Activated B cell treated with CpG ODN at 0.5 μM for 24 hours (primary cell): ENCODE measurements at regions not wholly inside any gene's neighbourhood (a gene's known extent, or its start where the extent isn't known, plus 50 kb on each side); places are given as distances from the start of the nearest gene placed in this dataset.

Source experiments
- ATAC-seq: fragments of 200-7000 bp; cut with Tn5 transposase; one replicate; pipeline ENCODE4 v1.10.0; 2021; ENCODE audit warnings: low read depth, mild to moderate bottlenecking, moderate library complexity
- CTCF ChIA-PET: fragments of 350-600 bp; sonication (Branson Sonifier 250); formaldehyde crosslinking; loops from one replicate; lab custom pipeline; 2021; ENCODE audit warnings: antibody characterized with exemption; lab: Charles Lee
- POLR2A ChIA-PET: fragments of 350-600 bp; sonication (Branson Sonifier 250); formaldehyde crosslinking; loops from one replicate; lab custom pipeline; 2021; ENCODE audit warnings: antibody characterized with exemption; lab: Charles Lee
- DNase-seq: peaks from one replicate; pipeline ENCODE4 v3.0.0; 2022
- H3K27ac Mint-ChIP-seq: one replicate; pipeline ENCODE4 v1.8.0; 2020; ENCODE audit warnings: mixed read lengths
- H3K27me3 Mint-ChIP-seq: one replicate; pipeline ENCODE4 v1.8.0; 2021; ENCODE audit warnings: mixed read lengths
- H3K36me3 Mint-ChIP-seq: one replicate; pipeline ENCODE4 v1.8.0; 2021; ENCODE audit warnings: low read depth, mixed read lengths
- H3K4me1 Mint-ChIP-seq: one replicate; pipeline ENCODE4 v1.8.0; 2021; ENCODE audit warnings: mixed read lengths
- H3K4me3 Mint-ChIP-seq: one replicate; pipeline ENCODE4 v1.8.0; 2020; ENCODE audit warnings: mild to moderate bottlenecking, mixed read lengths
- H3K9me3 Mint-ChIP-seq: one replicate; pipeline ENCODE4 v1.8.0; 2020; ENCODE audit warnings: mixed read lengths
- intact Hi-C: fragments of 100-400 bp; cut with micrococcal nuclease; formaldehyde crosslinking; loops from one replicate; pipeline ENCODE4 v1.15.1; 2024
- TF ChIP-seq, protein P1 (sequence below): fragments of 200-600 bp; IDR thresholded peaks from one replicate; pipeline ENCODE4 v1.8.0; 2022; ENCODE audit warnings: antibody characterized with exemption, mild to moderate bottlenecking

DNA sequence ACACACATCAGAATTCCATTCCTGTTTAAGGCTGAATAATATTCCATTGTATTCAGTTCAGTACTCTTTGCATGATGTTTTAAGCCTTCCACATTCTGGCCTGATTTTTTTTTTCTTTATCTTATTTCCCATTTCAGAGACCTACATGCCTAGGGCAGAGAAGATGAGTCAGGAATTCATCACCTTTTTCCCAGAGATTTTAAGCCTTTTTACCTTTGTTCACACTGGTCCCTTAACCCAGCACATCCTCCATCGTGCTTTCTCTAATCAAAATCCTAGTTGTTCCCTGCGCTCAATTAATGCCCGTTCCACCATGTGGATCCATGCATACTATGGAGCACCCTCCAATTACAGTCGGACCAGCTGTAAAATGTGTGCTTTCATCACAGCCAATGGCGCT is 245.1 kb downstream of the DHX15 start:
- Mint-ChIP-seq H3K27ac (no peak overlapping the region), H3K4me1 (no peaks in the 10 kb centered on the region), H3K9me3 (peaks cover 2% of the 10 kb centered on the region), H3K4me3 (no peak overlapping the region), H3K27me3 (no peaks in the 10 kb centered on the region), H3K36me3 (no peaks in the 10 kb centered on the region)
- intact Hi-C loops: no loop called here
- DNase-seq: no peak
- CTCF ChIA-PET: no interaction called here
- ATAC-seq: no peak
- POLR2A ChIA-PET: no interaction called here
- TF ChIP-seq, protein P1, sequence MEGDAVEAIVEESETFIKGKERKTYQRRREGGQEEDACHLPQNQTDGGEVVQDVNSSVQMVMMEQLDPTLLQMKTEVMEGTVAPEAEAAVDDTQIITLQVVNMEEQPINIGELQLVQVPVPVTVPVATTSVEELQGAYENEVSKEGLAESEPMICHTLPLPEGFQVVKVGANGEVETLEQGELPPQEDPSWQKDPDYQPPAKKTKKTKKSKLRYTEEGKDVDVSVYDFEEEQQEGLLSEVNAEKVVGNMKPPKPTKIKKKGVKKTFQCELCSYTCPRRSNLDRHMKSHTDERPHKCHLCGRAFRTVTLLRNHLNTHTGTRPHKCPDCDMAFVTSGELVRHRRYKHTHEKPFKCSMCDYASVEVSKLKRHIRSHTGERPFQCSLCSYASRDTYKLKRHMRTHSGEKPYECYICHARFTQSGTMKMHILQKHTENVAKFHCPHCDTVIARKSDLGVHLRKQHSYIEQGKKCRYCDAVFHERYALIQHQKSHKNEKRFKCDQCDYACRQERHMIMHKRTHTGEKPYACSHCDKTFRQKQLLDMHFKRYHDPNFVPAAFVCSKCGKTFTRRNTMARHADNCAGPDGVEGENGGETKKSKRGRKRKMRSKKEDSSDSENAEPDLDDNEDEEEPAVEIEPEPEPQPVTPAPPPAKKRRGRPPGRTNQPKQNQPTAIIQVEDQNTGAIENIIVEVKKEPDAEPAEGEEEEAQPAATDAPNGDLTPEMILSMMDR: no peak

DNA sequence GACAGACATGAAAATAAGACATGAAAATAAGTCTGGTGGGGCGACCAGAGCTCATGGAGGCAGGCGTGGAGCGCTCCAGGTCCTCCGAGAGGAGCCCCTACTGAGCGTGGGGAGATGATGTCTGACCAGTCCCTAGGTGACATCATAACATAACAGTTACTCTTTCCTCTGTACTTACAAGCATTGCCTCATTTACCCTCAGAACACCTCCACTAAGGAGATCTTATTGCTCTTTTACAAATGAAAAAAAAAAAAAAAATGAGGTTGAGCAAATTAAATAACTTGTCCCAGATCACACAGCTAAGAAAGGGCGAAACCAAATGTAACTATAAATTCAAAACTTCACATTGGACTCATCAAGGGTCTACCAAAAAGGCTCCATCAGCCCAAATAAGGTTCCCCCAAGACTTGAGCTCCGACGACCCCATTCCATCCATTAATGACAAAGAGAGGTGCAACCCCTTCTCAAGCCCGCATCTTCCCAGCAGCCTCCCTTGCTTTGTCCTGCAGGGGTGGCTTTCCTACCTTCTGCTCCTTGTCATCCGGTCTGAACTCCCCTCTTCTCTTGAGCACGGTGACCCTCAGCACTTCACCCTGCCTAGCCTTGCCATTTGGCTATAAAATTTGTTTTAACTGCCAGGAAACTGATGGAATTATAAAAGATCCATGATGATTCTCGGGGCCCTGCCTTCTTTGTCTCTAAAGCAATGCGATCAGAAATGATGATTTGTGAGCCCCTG is 246.7 kb downstream of the DHX15 start:
- CTCF ChIA-PET: no interaction called here

DNA sequence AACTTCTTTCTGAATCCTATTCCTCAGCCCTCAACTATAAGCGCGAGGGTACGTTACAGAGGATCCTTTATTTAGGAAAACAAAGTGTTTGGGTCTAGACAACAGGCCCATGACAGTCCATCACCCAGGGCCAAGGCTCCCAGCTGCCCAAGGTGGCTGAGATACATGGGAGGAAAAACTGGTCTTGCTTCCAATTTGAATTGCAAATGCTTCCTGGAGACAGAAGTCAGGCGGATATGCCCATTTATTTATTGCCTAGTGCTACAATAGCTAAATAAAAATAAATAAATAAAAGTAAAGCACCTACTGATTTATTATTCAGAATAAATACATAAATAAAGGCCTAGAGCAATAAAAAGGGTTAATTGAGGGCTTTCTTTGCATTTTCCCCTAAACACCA is 248.7 kb downstream of the DHX15 start:
- no peaks in the 10 kb centered on the region for H3K4me1 Mint-ChIP-seq
- ChIA-PET POLR2A (no interaction called here), CTCF (no interaction called here)
- DNase-seq (no peak), ATAC-seq (no peak)
- no peaks in the 10 kb centered on the region for H3K27me3 Mint-ChIP-seq
- intact Hi-C loops: no loop called here
- H3K27ac Mint-ChIP-seq: no peak overlapping the region
- no peak overlapping the region for H3K4me3 Mint-ChIP-seq
- H3K36me3 Mint-ChIP-seq: no peaks in the 10 kb centered on the region
- peaks cover 2% of the 10 kb centered on the region for H3K9me3 Mint-ChIP-seq
- TF ChIP-seq, protein P1: no peak

More for the DNA sequence above, 246.7 kb downstream of the DHX15 start:
- DNase-seq (no peak), ATAC-seq (no peak)
- Mint-ChIP-seq H3K27ac (no peak overlapping the region), H3K27me3 (no peaks in the 10 kb centered on the region), H3K4me1 (no peaks in the 10 kb centered on the region), H3K36me3 (no peaks in the 10 kb centered on the region), H3K9me3 (peaks cover 2% of the 10 kb centered on the region), H3K4me3 (no peak overlapping the region)
- POLR2A ChIA-PET: no interaction called here
- intact Hi-C loops: no loop called here
- TF ChIP-seq, protein P1: no peak

DNA sequence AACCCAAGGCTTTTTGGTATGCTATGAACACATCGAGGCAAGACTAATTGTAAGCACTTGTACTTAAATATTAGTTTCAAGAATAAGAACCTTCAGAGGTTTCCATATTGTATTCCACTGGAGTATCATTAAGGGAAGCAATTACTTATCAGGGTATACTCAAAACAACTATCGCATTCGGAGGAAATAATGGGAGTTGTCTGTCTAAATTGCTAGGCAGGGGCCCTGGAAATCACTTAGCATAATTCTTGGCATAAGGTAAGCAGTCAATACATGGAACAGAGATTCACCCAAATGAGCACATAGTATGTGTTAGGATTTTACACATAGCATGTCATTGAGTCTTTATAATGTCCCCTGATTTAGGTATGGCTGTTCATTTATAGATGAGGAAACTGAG is 249.4 kb downstream of the DHX15 start:
- CTCF ChIA-PET: no interaction called here
- intact Hi-C loops: no loop called here
- Mint-ChIP-seq H3K27me3 (no peaks in the 10 kb centered on the region), H3K4me1 (no peaks in the 10 kb centered on the region), H3K27ac (no peak overlapping the region), H3K9me3 (peaks cover 2% of the 10 kb centered on the region), H3K4me3 (no peak overlapping the region), H3K36me3 (no peaks in the 10 kb centered on the region)
- TF ChIP-seq, protein P1: no peak
- ATAC-seq (no peak), DNase-seq (no peak)
- POLR2A ChIA-PET: no interaction called here

DNA sequence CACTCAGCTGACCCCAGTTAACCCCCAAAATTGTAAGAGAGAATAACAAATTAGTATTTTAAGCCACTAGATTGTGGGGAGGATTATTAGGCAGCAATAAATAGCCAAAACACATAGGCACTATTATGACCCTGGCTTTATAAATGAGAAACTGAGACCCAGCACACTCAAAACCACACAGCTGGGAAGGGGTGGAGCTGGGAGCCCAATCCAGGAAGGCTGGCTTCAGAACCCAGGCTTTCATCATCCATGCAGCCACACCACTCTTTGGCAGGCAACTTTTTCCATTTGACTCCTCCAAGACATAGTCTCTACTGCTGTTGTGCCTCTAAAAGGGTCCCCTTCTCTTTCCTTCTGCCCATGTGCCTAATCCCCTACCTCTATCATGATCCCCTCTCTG is 253.8 kb downstream of the DHX15 start:
- POLR2A ChIA-PET: no interaction called here
- CTCF ChIA-PET: no interaction called here
- Mint-ChIP-seq H3K36me3 (no peaks in the 10 kb centered on the region), H3K27me3 (no peaks in the 10 kb centered on the region), H3K27ac (no peak overlapping the region), H3K4me3 (no peak overlapping the region), H3K4me1 (no peaks in the 10 kb centered on the region), H3K9me3 (peaks cover 3% of the 10 kb centered on the region)
- no peak for ATAC-seq
- intact Hi-C loops: no loop called here
- TF ChIP-seq, protein P1: no peak
- no peak for DNase-seq
